Testis (tissue), 2 donors: ENCODE measurements at regions not wholly inside any gene's neighbourhood (a gene's known extent, or its start where the extent isn't known, plus 50 kb on each side); places are given as distances from the start of the nearest gene placed in this dataset.

Experiments used
- DNase-seq: peaks from one replicate; pipeline ENCODE4 v3.0.0-alpha.2; 2019
- H3K27ac ChIP-seq, 2 donors: fragments of 200-600 bp; sonication (generic); one replicate each; pipeline ENCODE4 v1.5.1; 2019
- H3K27me3 ChIP-seq: fragments of 200-600 bp; sonication (generic); one replicate; pipeline ENCODE4 v1.5.1; 2019
- H3K36me3 ChIP-seq: fragments of 200-600 bp; sonication (generic); one replicate; pipeline ENCODE4 v1.5.1; 2017; ENCODE audit warnings: low read depth; ENCODE audit errors: missing control alignments
- H3K4me1 ChIP-seq: fragments of 200-600 bp; sonication (generic); one replicate; pipeline ENCODE4 v1.5.1; 2019
- H3K4me3 ChIP-seq, 2 donors: fragments of 200-600 bp; sonication (generic); one replicate each; pipeline ENCODE4 v1.5.1; 2017 to 2019
- H3K9me3 ChIP-seq: fragments of 200-600 bp; sonication (generic); one replicate; pipeline ENCODE4 v1.5.1; 2017
- POLR2A ChIP-seq: fragments of 450-650 bp; IDR thresholded peaks from one replicate; pipeline ENCODE4 v1.6.1; 2017; ENCODE audit warnings: antibody characterized with exemption, mild to moderate bottlenecking, moderate library complexity
- WGBS, 2 donors: methylation state at CpG; one replicate each; pipeline ENCODE4 v1.1.5; 2018; 5-methylcytosine and 5-hydroxymethylcytosine counted together
- intact Hi-C: fragments of 100-400 bp; cut with DNase I; formaldehyde crosslinking; loops from one replicate; pipeline ENCODE4 v1.15.1; 2023; ENCODE audit warnings: low total_unique reads
- TF ChIP-seq, protein P1 (sequence below), 3 experiments: fragments of 450-650 bp in 2 of 3; fragments of 200-600 bp in 1 of 3; sonication (generic) in 1 of 3; IDR thresholded peaks; one replicate each; pipeline ENCODE4 v1.5.1; 2016 to 2019; ENCODE audit warnings: antibody characterized with exemption in 3 of 3, mild to moderate bottlenecking in 2 of 3, moderate library complexity in 1 of 3

DNA sequence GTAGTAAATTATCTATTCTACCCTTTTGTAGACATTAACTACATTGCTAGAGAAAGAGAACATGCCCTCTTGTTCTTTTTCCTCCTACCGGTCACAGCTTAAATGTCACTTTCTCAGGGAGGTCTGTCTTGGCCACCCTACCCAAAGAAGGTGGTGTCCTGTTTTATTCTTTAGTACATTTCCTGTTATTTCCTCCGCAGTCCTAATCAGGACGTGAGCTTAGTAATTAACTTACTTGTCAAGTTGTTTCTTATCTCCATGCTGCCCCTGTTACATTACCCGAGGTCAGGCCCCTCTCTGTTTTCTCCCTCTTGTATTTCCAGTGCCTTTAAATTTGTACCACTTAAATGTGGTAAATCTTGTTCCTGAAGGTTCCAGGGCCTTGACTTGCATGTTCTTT, 73.7 kb upstream of the RMDN2 start:
- no peak overlapping the region for H3K27ac ChIP-seq

DNA sequence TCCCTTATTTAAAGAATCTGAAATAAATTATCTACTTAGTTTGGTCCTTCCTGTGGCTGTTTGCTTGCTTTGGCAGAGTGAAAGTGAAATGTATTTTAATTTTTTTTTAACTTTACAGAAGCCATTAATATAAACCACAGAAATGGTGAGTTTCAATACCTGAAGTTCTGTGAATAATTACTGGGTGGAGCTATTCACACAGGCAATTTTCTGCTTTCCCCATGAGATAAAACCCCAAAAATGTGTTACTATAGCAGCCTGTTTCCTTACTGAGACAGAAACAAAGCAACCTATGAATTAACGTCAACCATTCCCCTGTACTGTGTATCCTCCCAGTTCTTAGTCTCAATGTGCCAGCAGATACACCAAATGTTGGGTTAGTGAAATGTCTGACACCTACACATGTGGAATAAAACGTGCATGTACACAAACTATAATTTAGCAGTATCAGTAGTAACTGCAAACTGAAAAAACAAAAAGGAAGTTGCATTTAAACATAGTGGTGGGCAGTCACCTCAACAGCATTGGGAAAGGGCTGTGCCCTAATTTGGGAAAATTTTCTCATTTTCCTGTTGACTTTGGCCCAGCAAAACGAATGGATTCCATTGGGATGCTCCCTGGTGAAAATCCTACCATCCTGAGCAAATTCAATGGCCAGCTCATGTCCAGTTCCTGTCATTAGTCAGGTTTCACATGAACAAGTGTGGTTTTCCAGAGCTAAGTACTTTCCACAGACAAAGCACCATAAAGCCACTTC, 73.1 kb upstream of the RMDN2 start:
- intact Hi-C loops = no loop called here
- Histone ChIP-seq H3K9me3 (no peaks in the 10 kb centered on the region), H3K27me3 (no peaks in the 10 kb centered on the region), H3K27ac (no peak overlapping the region), H3K4me1 (peaks cover 8% of the 10 kb centered on the region), H3K36me3 (no peaks in the 10 kb centered on the region), H3K4me3 (no peak overlapping the region)
- no peak for DNase-seq
- WGBS, 2 donors = 70 to 79% methylated on average over 3 of the region's 3 CpGs
- TF ChIP-seq, protein P1, sequence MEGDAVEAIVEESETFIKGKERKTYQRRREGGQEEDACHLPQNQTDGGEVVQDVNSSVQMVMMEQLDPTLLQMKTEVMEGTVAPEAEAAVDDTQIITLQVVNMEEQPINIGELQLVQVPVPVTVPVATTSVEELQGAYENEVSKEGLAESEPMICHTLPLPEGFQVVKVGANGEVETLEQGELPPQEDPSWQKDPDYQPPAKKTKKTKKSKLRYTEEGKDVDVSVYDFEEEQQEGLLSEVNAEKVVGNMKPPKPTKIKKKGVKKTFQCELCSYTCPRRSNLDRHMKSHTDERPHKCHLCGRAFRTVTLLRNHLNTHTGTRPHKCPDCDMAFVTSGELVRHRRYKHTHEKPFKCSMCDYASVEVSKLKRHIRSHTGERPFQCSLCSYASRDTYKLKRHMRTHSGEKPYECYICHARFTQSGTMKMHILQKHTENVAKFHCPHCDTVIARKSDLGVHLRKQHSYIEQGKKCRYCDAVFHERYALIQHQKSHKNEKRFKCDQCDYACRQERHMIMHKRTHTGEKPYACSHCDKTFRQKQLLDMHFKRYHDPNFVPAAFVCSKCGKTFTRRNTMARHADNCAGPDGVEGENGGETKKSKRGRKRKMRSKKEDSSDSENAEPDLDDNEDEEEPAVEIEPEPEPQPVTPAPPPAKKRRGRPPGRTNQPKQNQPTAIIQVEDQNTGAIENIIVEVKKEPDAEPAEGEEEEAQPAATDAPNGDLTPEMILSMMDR (IDR thresholded peaks at IDR 0.05) = no peak
- no peak for TF ChIP-seq POLR2A

More for the DNA sequence above, 73.7 kb upstream of the RMDN2 start:
- Histone ChIP-seq H3K4me1 (peaks cover 8% of the 10 kb centered on the region), H3K27me3 (no peaks in the 10 kb centered on the region), H3K36me3 (no peaks in the 10 kb centered on the region), H3K9me3 (no peaks in the 10 kb centered on the region), H3K4me3 (no peak overlapping the region)
- DNase-seq = no peak
- intact Hi-C loops = no loop called here
- no peak for TF ChIP-seq POLR2A
- TF ChIP-seq, protein P1 (IDR thresholded peaks at IDR 0.05) = no peak
- 35 to 55% methylated on average over 4 of the region's 4 CpGs for WGBS, 2 donors

DNA sequence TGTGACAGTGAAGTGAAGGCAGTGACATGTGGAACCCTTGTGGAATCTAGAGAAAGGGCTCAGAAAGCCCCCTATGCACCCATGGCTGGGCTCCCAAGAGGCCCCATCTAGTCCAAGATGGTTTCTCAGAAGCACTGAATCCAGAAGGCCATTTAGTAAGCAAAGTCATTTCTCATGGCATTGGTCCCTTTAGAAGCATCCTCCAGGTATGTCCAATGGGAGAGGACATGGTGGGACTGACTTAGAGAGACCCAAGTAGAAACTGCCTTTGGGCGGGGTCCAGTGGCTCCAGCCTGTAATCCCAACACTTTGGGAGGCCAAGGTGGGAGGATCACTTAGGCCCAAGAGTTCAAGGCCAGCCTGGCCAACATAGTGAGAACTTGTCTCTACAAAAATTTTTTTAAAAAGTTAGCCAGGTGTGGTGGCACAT, 72.5 kb upstream of the RMDN2 start:
- Histone ChIP-seq H3K27me3 (no peaks in the 10 kb centered on the region), H3K9me3 (no peaks in the 10 kb centered on the region), H3K27ac (no peak overlapping the region), H3K36me3 (no peaks in the 10 kb centered on the region), H3K4me1 (peaks cover 8% of the 10 kb centered on the region), H3K4me3 (no peak overlapping the region)
- intact Hi-C loops = no loop called here
- no peak for DNase-seq
- 100% methylated on average over 1 of the region's 1 CpG for WGBS, 2 donors
- TF ChIP-seq, protein P1 (IDR thresholded peaks at IDR 0.05) = no peak
- no peak for TF ChIP-seq POLR2A

DNA sequence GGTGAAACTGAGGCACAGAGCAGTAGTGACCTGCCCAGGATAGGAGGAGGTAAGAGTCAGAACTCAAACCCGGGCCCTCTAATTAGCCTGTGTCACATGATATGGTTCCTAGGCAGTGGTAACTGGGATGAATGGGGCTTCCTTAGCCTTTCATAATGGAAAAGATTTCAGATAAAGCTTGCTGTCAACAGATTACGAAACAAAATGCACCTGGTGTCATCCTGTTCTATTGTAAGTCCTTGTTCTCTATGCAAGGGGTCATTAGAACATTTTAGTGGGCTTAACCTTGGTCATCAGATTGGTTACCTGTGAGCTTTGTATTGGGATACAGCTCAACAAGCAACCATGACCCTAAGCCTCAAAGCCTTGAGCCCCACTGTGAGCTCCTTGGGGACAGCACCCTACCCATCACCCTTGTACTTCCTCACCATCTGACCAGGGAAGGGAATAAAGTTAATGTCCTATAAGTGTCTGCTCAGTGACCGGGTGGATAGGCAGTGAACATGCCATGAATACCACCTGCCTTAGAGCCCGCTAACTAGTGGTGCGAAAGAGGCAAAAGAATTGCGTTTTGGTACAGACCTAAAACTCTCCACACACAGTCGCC, 70.3 kb upstream of the RMDN2 start:
- Histone ChIP-seq H3K27me3 (no peaks in the 10 kb centered on the region), H3K36me3 (no peaks in the 10 kb centered on the region), H3K4me3 (no peak overlapping the region), H3K27ac (peak overlapping the region in 1 of 2 donors; percentile 8), H3K4me1 (peaks cover 8% of the 10 kb centered on the region), H3K9me3 (no peaks in the 10 kb centered on the region)
- intact Hi-C loops = no loop called here
- TF ChIP-seq, protein P1 (IDR thresholded peaks at IDR 0.05) = no peak
- 90 to 91% methylated on average over 7 of the region's 7 CpGs for whole genome bisulfite sequencing, 2 donors
- no peak for DNase-seq
